ENCODE measurements at regions not wholly inside any gene's neighbourhood (a gene's known extent, or its start where the extent isn't known, plus 50 kb on each side); places are given as distances from the start of the nearest gene placed in this dataset.

- DNase-seq (ENCODE audit: low read depth), result no peak
- no peak for TF ChIP-seq MYC (IDR thresholded peaks at IDR 0.05; ENCODE audit: low read depth, low read length)
- no peak for TF ChIP-seq POLR2A (IDR thresholded peaks at IDR 0.05; ENCODE audit: extremely low read depth, insufficient read length)
- no peak for TF ChIP-seq CTCF (IDR thresholded peaks at IDR 0.05; ENCODE audit: low read depth, low read length)
- no peak for TF ChIP-seq MAX (IDR thresholded peaks at IDR 0.05; ENCODE audit: low read depth, low read length)
- no peak overlapping the region for H3K4me3 ChIP-seq (ENCODE audit: low read depth, low read length)
These were observed 885.1 kb downstream of the CCSER2 start for GRCh38 chr10:85213493-85213892.

- TF ChIP-seq POLR2A (IDR thresholded peaks at IDR 0.05; ENCODE audit: extremely low read depth, insufficient read length) (no peak), CTCF (IDR thresholded peaks at IDR 0.05; ENCODE audit: low read depth, low read length) (no peak), MAX (IDR thresholded peaks at IDR 0.05; ENCODE audit: low read depth, low read length) (no peak), MYC (IDR thresholded peaks at IDR 0.05; ENCODE audit: low read depth, low read length) (no peak)
- DNase-seq (ENCODE audit: low read depth), result no peak
- H3K4me3 ChIP-seq (ENCODE audit: low read depth, low read length), result no peak overlapping the region
These were observed 893.9 kb downstream of the CCSER2 start for GRCh38 chr10:85222300-85222699.

GRCh38 chr10:85224366-85224940 is 896.1 kb downstream of the CCSER2 start:
- peak; percentile 21 for DNase-seq (ENCODE audit: low read depth)
- no peak for TF ChIP-seq POLR2A (IDR thresholded peaks at IDR 0.05; ENCODE audit: extremely low read depth, insufficient read length)
- no peak for TF ChIP-seq MYC (IDR thresholded peaks at IDR 0.05; ENCODE audit: low read depth, low read length)

GRCh38 chr10:85225311-85225710 is 896.9 kb downstream of the CCSER2 start:
- no peak overlapping the region for H3K4me3 ChIP-seq (ENCODE audit: low read depth, low read length)
- no peak for DNase-seq (ENCODE audit: low read depth)
- TF ChIP-seq MAX (IDR thresholded peaks at IDR 0.05; ENCODE audit: low read depth, low read length) (no peak), POLR2A (IDR thresholded peaks at IDR 0.05; ENCODE audit: extremely low read depth, insufficient read length) (no peak), MYC (IDR thresholded peaks at IDR 0.05; ENCODE audit: low read depth, low read length) (no peak), CTCF (IDR thresholded peaks at IDR 0.05; ENCODE audit: low read depth, low read length) (no peak)

More at GRCh38 chr10:85224366-85224940, 896.1 kb downstream of the CCSER2 start:
- no peak overlapping the region for H3K4me3 ChIP-seq (ENCODE audit: low read depth, low read length)

- no peak overlapping the region for H3K4me3 ChIP-seq (ENCODE audit: low read depth, low read length)
- TF ChIP-seq MAX (IDR thresholded peaks at IDR 0.05; ENCODE audit: low read depth, low read length) (no peak), MYC (IDR thresholded peaks at IDR 0.05; ENCODE audit: low read depth, low read length) (no peak), CTCF (IDR thresholded peaks at IDR 0.05; ENCODE audit: low read depth, low read length) (no peak), POLR2A (IDR thresholded peaks at IDR 0.05; ENCODE audit: extremely low read depth, insufficient read length) (no peak)
- DNase-seq (ENCODE audit: low read depth), result no peak
These were observed 898.2 kb downstream of the CCSER2 start for GRCh38 chr10:85226596-85226995.

GRCh38 chr10:85228726-85229125 is 900.3 kb downstream of the CCSER2 start:
- no peak for DNase-seq (ENCODE audit: low read depth)
- no peak for TF ChIP-seq POLR2A (IDR thresholded peaks at IDR 0.05; ENCODE audit: extremely low read depth, insufficient read length)
- no peak for TF ChIP-seq MAX (IDR thresholded peaks at IDR 0.05; ENCODE audit: low read depth, low read length)
- TF ChIP-seq MYC (IDR thresholded peaks at IDR 0.05; ENCODE audit: low read depth, low read length), result no peak
- TF ChIP-seq CTCF (IDR thresholded peaks at IDR 0.05; ENCODE audit: low read depth, low read length), result no peak
- no peak overlapping the region for H3K4me3 ChIP-seq (ENCODE audit: low read depth, low read length)
